Endothelial cell (in vitro differentiated cells): ENCODE measurements at regions not wholly inside any gene's neighbourhood (a gene's known extent, or its start where the extent isn't known, plus 50 kb on each side); places are given as distances from the start of the nearest gene placed in this dataset.
"Not testable (repeated sequence)": the region's sequence is repeated elsewhere in the genome, so short reads cannot be mapped to it uniquely, and the experiment has no call there.

ENCODE experiments used
- DNase-seq: peaks from one replicate; pipeline ENCODE4 v3.0.0; 2021; ENCODE audit warnings: low spot score
- H3K27ac Mint-ChIP-seq: one replicate; pipeline ENCODE4 v1.8.0; 2021; ENCODE audit warnings: mixed read lengths, inconsistent platforms; ENCODE audit not compliant: unreplicated experiment
- H3K27me3 Mint-ChIP-seq: one replicate; pipeline ENCODE4 v1.8.0; 2021; ENCODE audit warnings: mild to moderate bottlenecking, moderate library complexity, mixed read lengths, inconsistent platforms; ENCODE audit not compliant: unreplicated experiment
- H3K36me3 Mint-ChIP-seq: one replicate; pipeline ENCODE4 v1.8.0; 2021; ENCODE audit warnings: mild to moderate bottlenecking, low read depth, mixed read lengths, inconsistent platforms; ENCODE audit not compliant: unreplicated experiment
- H3K4me1 Mint-ChIP-seq: one replicate; pipeline ENCODE4 v1.8.0; 2021; ENCODE audit warnings: mild to moderate bottlenecking, mixed read lengths, inconsistent platforms; ENCODE audit not compliant: unreplicated experiment
- H3K4me3 Mint-ChIP-seq: one replicate; pipeline ENCODE4 v1.8.0; 2021; ENCODE audit warnings: mild to moderate bottlenecking, mixed read lengths, inconsistent platforms; ENCODE audit not compliant: unreplicated experiment
- H3K9me3 Mint-ChIP-seq: one replicate; pipeline ENCODE4 v1.8.0; 2021; ENCODE audit warnings: mixed read lengths, inconsistent platforms; ENCODE audit not compliant: unreplicated experiment
- CTCF ChIP-seq: fragments of 200-600 bp; sonication (generic); IDR thresholded peaks from one replicate; pipeline ENCODE4 v1.5.0; 2021; ENCODE audit warnings: antibody characterized with exemption; ENCODE audit not compliant: unreplicated experiment

DNA sequence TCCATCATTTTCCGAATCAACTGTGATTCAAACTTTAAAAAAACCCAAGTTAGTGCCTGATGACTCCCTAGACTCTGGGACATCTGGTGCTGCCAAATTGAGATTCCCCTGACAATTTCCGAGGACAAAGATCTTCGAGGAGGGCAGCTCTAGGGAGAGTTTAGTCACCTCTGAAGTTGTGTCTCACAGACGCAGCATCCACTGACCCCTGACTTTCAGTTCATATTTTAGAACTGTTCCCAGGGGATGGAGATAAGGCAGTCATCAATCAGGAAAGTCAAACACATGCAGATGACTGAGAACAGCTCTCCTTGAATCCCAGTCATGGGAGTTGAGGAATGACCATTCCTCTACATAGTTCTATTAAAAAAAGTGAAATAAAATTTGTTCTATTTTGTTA, 643.9 kb downstream of the TRIML1 start:
- no peak for DNase-seq
- no peaks in the 10 kb centered on the region for H3K9me3 Mint-ChIP-seq
- TF ChIP-seq CTCF, result no peak
- H3K27ac Mint-ChIP-seq, result no peak overlapping the region
- no peaks in the 10 kb centered on the region for H3K27me3 Mint-ChIP-seq
- H3K4me1 Mint-ChIP-seq, result peaks cover 7% of the 10 kb centered on the region
- H3K4me3 Mint-ChIP-seq, result no peak overlapping the region
- H3K36me3 Mint-ChIP-seq, result no peaks in the 10 kb centered on the region

DNA sequence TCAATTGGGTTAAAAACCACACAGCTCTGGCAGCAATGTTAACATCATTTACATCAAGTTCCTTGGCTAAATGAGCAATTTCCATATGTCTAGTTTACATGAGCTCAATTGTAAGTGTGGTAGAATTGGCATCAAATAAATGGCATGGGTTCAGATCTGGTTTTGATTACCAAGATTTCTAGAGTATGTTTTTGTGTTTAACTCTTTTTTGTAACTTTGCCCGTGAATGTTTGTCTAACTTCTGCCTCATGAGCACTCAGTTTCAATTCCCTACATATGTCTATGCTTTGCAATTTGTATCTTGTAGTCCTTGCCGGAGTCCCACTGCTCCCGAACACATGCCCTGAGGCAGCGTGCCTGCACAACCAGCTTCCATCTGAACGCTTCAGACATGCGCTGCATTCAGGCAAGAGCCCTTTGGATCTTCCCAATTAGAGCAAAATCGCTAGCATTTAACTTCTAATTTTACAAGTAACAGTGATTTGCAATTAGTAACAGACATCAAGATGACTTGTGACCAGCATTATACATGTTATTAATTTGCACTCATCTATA, 644.4 kb downstream of the TRIML1 start:
- TF ChIP-seq CTCF, result no peak
- no peak overlapping the region for H3K27ac Mint-ChIP-seq
- peaks cover 7% of the 10 kb centered on the region for H3K4me1 Mint-ChIP-seq
- H3K4me3 Mint-ChIP-seq, result no peak overlapping the region
- no peak for DNase-seq
- no peaks in the 10 kb centered on the region for H3K9me3 Mint-ChIP-seq
- no peaks in the 10 kb centered on the region for H3K36me3 Mint-ChIP-seq
- H3K27me3 Mint-ChIP-seq, result no peaks in the 10 kb centered on the region

DNA sequence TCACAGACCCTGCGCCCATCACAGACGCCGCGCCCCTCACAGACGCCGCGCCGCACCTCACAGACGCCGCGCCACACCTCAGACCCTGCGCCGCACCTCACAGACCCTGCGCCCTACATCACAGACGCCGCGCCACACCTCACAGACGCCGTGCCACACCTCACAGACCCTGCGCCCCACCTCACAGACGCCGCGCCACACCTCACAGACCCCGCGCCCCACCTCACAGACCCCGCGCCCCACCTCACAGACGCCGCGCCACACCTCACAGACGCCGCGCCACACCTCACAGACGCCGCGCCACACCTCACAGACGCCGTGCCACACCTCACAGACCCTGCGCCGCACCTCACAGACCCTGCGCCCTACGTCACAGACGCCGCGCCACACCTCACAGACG, 657.4 kb downstream of the TRIML1 start:
- DNase-seq, H3K4me3 Mint-ChIP-seq, H3K27me3 Mint-ChIP-seq, H3K27ac Mint-ChIP-seq, H3K4me1 Mint-ChIP-seq, H3K36me3 Mint-ChIP-seq, H3K9me3 Mint-ChIP-seq: not testable (repeated sequence)

DNA sequence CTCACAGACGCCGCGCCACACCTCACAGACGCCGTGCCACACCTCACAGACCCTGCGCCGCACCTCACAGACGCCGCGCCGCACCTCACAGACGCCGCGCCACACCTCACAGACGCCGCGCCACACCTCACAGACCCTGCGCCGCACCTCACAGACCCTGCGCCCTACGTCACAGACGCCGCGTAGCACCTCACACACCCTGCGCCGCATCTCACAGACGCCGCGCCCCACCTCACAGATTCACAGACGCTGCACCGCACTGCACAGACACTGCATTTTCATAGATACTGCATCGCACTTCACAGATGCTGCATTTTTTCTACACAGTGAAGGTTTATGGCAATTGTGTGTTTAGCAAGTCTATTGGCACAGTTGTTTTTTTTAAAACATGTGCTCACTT, 657.8 kb downstream of the TRIML1 start:
- H3K4me1 Mint-ChIP-seq, H3K27ac Mint-ChIP-seq, H3K36me3 Mint-ChIP-seq, H3K9me3 Mint-ChIP-seq, H3K27me3 Mint-ChIP-seq, DNase-seq, H3K4me3 Mint-ChIP-seq: not testable (repeated sequence)

- Mint-ChIP-seq H3K27ac (no peak overlapping the region), H3K4me3 (no peak overlapping the region), H3K27me3 (no peaks in the 10 kb centered on the region), H3K4me1 (no peaks in the 10 kb centered on the region), H3K36me3 (no peaks in the 10 kb centered on the region), H3K9me3 (no peaks in the 10 kb centered on the region)
- TF ChIP-seq CTCF, result no peak
- no peak for DNase-seq
Observed at GRCh38 chr4:188804861-188805260, 665.6 kb downstream of the TRIML1 start.

- no peak for DNase-seq
- Mint-ChIP-seq H3K36me3 (no peaks in the 10 kb centered on the region), H3K4me1 (no peaks in the 10 kb centered on the region), H3K27ac (no peak overlapping the region), H3K9me3 (no peaks in the 10 kb centered on the region), H3K4me3 (no peak overlapping the region), H3K27me3 (no peaks in the 10 kb centered on the region)
- no peak for TF ChIP-seq CTCF
Observed at GRCh38 chr4:188811121-188811520, 671.9 kb downstream of the TRIML1 start.
